DND-41 (cell line): ENCODE measurements at regions not wholly inside any gene's neighbourhood (a gene's known extent, or its start where the extent isn't known, plus 50 kb on each side); places are given as distances from the start of the nearest gene placed in this dataset.

ENCODE experiments used
- ATAC-seq: fragments of 200-7000 bp; cut with Tn5 transposase; 3 replicates; pipeline ENCODE4 v1.9.1; 2021; ENCODE audit warnings: low read depth; ENCODE audit not compliant: insufficient read depth
- DNase-seq: peaks from one replicate; pipeline ENCODE4 v3.0.0-alpha.2; 2020
- H2AFZ ChIP-seq: 2 replicates; pipeline ENCODE4 v1.6.0; 2012; ENCODE audit warnings: low read depth, low read length
- H3K27ac ChIP-seq: 2 replicates; pipeline ENCODE4 v1.5.1; 2012; ENCODE audit warnings: low read length, inconsistent platforms
- H3K27me3 ChIP-seq: fragments of 200-600 bp; sonication (generic); 2 replicates; pipeline ENCODE4 v1.6.0; 2012; ENCODE audit warnings: low read length, mild to moderate bottlenecking, inconsistent platforms; ENCODE audit not compliant: insufficient read depth, poor library complexity
- H3K36me3 ChIP-seq: 2 replicates; pipeline ENCODE4 v1.5.1; 2012; ENCODE audit warnings: low read length, inconsistent platforms; ENCODE audit not compliant: insufficient read depth
- H3K4me1 ChIP-seq: 2 replicates; pipeline ENCODE4 v1.5.1; 2012; ENCODE audit warnings: mild to moderate bottlenecking, low read length; ENCODE audit not compliant: insufficient read depth
- H3K4me2 ChIP-seq: 2 replicates; pipeline ENCODE4 v1.6.0; 2012; ENCODE audit warnings: mild to moderate bottlenecking, moderate library complexity, low read length, inconsistent platforms; ENCODE audit not compliant: insufficient read depth
- H3K4me3 ChIP-seq, 2 experiments: fragments of 200-600 bp in 1 of 2; shearing (Covaris generic) in 1 of 2; 2 replicates each; pipeline ENCODE4 v1.5.1; 2012 to 2016; ENCODE audit warnings: inconsistent platforms in 2 of 2, low read length in 2 of 2, mild to moderate bottlenecking in 2 of 2, low read depth in 1 of 2, moderate library complexity in 1 of 2
- H3K79me2 ChIP-seq: 2 replicates; pipeline ENCODE4 v1.6.0; 2012; ENCODE audit warnings: low read length, inconsistent platforms; ENCODE audit not compliant: insufficient read depth
- H3K9ac ChIP-seq: 2 replicates; pipeline ENCODE4 v1.6.0; 2012; ENCODE audit warnings: low read depth, mild to moderate bottlenecking, inconsistent platforms, low read length, moderate library complexity
- H3K9me3 ChIP-seq: 2 replicates; pipeline ENCODE4 v1.5.1; 2012; ENCODE audit warnings: low read length, moderate library complexity, mild to moderate bottlenecking, inconsistent platforms; ENCODE audit not compliant: insufficient read depth, severe bottlenecking
- H4K20me1 ChIP-seq: 2 replicates; pipeline ENCODE4 v1.6.0; 2012; ENCODE audit warnings: low read length; ENCODE audit not compliant: insufficient read depth
- EZH2 ChIP-seq: IDR thresholded peaks from 3 replicates; pipeline ENCODE4 v1.6.1; 2012; ENCODE audit warnings: borderline replicate concordance, low read depth, mild to moderate bottlenecking, moderate library complexity, low read length, inconsistent platforms; ENCODE audit not compliant: severe bottlenecking
- TF ChIP-seq, protein P1 (sequence below): IDR thresholded peaks from 2 replicates; pipeline ENCODE4 v1.5.1; 2012; ENCODE audit warnings: borderline replicate concordance, low read length, moderate library complexity, mild to moderate bottlenecking; ENCODE audit not compliant: poor library complexity, severe bottlenecking; ENCODE audit errors: extremely low read depth

DNA sequence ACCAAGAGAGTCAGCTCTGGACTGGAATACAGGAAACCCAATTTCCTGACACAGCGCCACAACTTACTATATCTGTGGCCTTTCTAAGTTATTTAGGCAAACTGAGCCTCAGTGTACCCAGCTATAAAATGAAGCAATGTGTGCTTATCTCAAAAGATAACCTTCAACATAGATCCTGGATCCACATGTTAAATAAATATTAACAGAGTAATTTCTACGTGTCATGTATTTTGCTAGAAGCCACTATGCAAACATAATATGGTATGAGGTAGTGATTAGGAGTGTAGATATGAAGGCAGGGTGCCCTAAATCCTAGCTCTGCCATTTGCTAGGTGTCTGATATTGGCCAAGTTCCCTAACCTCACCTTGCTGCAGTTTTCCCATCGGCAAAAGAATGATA lies 527.0 kb downstream of the RAB28 start:
- TF ChIP-seq, protein P1, sequence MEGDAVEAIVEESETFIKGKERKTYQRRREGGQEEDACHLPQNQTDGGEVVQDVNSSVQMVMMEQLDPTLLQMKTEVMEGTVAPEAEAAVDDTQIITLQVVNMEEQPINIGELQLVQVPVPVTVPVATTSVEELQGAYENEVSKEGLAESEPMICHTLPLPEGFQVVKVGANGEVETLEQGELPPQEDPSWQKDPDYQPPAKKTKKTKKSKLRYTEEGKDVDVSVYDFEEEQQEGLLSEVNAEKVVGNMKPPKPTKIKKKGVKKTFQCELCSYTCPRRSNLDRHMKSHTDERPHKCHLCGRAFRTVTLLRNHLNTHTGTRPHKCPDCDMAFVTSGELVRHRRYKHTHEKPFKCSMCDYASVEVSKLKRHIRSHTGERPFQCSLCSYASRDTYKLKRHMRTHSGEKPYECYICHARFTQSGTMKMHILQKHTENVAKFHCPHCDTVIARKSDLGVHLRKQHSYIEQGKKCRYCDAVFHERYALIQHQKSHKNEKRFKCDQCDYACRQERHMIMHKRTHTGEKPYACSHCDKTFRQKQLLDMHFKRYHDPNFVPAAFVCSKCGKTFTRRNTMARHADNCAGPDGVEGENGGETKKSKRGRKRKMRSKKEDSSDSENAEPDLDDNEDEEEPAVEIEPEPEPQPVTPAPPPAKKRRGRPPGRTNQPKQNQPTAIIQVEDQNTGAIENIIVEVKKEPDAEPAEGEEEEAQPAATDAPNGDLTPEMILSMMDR = no peak
- no peak for TF ChIP-seq EZH2
- Histone ChIP-seq H3K9me3 (no peaks in the 10 kb centered on the region), H2AFZ (no peak overlapping the region), H3K9ac (no peak overlapping the region), H3K4me2 (no peak overlapping the region), H4K20me1 (no peaks in the 10 kb centered on the region), H3K27me3 (no peaks in the 10 kb centered on the region), H3K4me1 (no peaks in the 10 kb centered on the region), H3K27ac (no peak overlapping the region), H3K4me3 (no peak overlapping the region), H3K36me3 (no peaks in the 10 kb centered on the region), H3K79me2 (no peaks in the 10 kb centered on the region)
- no peak for ATAC-seq
- no peak for DNase-seq

GRCh38 chr4:12956026-12956425 lies 528.1 kb downstream of the RAB28 start:
- H3K79me2 ChIP-seq = no peaks in the 10 kb centered on the region
- H3K9ac ChIP-seq = no peak overlapping the region
- H3K27ac ChIP-seq = no peak overlapping the region
- no peaks in the 10 kb centered on the region for H3K9me3 ChIP-seq
- H4K20me1 ChIP-seq = no peaks in the 10 kb centered on the region
- no peaks in the 10 kb centered on the region for H3K27me3 ChIP-seq
- H2AFZ ChIP-seq = no peak overlapping the region
- H3K4me2 ChIP-seq = no peak overlapping the region
- no peaks in the 10 kb centered on the region for H3K4me1 ChIP-seq
- DNase-seq (no peak), ATAC-seq (no peak)
- no peak overlapping the region for H3K4me3 ChIP-seq
- TF ChIP-seq EZH2 = no peak
- TF ChIP-seq, protein P1 = no peak
- no peaks in the 10 kb centered on the region for H3K36me3 ChIP-seq

- H3K4me3 ChIP-seq = no peak overlapping the region
- no peak overlapping the region for H3K9ac ChIP-seq
- no peak overlapping the region for H3K4me2 ChIP-seq
- ATAC-seq (no peak), DNase-seq (no peak)
- no peaks in the 10 kb centered on the region for H3K9me3 ChIP-seq
- no peaks in the 10 kb centered on the region for H3K27me3 ChIP-seq
- no peaks in the 10 kb centered on the region for H3K36me3 ChIP-seq
- TF ChIP-seq, protein P1 = no peak
- H4K20me1 ChIP-seq = no peaks in the 10 kb centered on the region
- H3K27ac ChIP-seq = no peak overlapping the region
- no peak overlapping the region for H2AFZ ChIP-seq
- H3K79me2 ChIP-seq = no peaks in the 10 kb centered on the region
- H3K4me1 ChIP-seq = no peaks in the 10 kb centered on the region
These were observed 534.2 kb downstream of the RAB28 start for GRCh38 chr4:12949719-12950490.
